NCI-H2107 treated with DMSO at 0.1 percent for 48 hours (cell line): ENCODE measurements at regions not wholly inside any gene's neighbourhood (a gene's known extent, or its start where the extent isn't known, plus 50 kb on each side); places are given as distances from the start of the nearest gene placed in this dataset.

Experiments used
- DNase-seq: peaks from one replicate; lab custom pipeline; 2025; ENCODE audit not compliant: unreplicated experiment; lab: John Stamatoyannopoulos, UW

GRCh38 chr3:154018100-154018696, 103.0 kb upstream of the ARHGEF26 start:
- no peak for DNase-seq

- DNase-seq = no peak
These were observed 98.6 kb upstream of the ARHGEF26 start for GRCh38 chr3:154022606-154023005.

- no peak for DNase-seq
These were observed 98.0 kb upstream of the ARHGEF26 start for GRCh38 chr3:154023148-154023547.

GRCh38 chr3:154025007-154025406, 96.2 kb upstream of the ARHGEF26 start:
- DNase-seq = peak; percentile 60

GRCh38 chr3:154029926-154030325, 91.3 kb upstream of the ARHGEF26 start:
- DNase-seq = no peak

GRCh38 chr3:154034797-154035330, 86.3 kb upstream of the ARHGEF26 start:
- DNase-seq = no peak

GRCh38 chr3:154040283-154040682, 80.9 kb upstream of the ARHGEF26 start:
- DNase-seq = peak; percentile 2

GRCh38 chr3:154044671-154045070, 76.5 kb upstream of the ARHGEF26 start:
- no peak for DNase-seq

- DNase-seq = no peak
These were observed 71.0 kb upstream of the ARHGEF26 start for GRCh38 chr3:154050216-154050615.

GRCh38 chr3:154050766-154051165, 70.4 kb upstream of the ARHGEF26 start:
- DNase-seq = no peak

- DNase-seq = no peak
These were observed 61.4 kb upstream of the ARHGEF26 start for GRCh38 chr3:154059833-154060232.

- DNase-seq = no peak
These were observed 60.8 kb upstream of the ARHGEF26 start for GRCh38 chr3:154060238-154061000.

GRCh38 chr3:154061001-154061370, 60.2 kb upstream of the ARHGEF26 start:
- no peak for DNase-seq

GRCh38 chr3:154062513-154062912, 58.7 kb upstream of the ARHGEF26 start:
- DNase-seq = no peak

GRCh38 chr3:154071146-154071545, 50.0 kb upstream of the ARHGEF26 start:
- DNase-seq = no peak
